MM.1S (cell line): ENCODE measurements at regions not wholly inside any gene's neighbourhood (a gene's known extent, or its start where the extent isn't known, plus 50 kb on each side); places are given as distances from the start of the nearest gene placed in this dataset.

Source experiments
- DNase-seq: peaks from one replicate; pipeline ENCODE4 v3.0.0-alpha.2; 2015
- H2AFZ ChIP-seq: fragments of 300-600 bp; sonication (generic); 2 replicates; pipeline ENCODE4 v1.6.0; 2016; ENCODE audit warnings: antibody characterized with exemption, low read length
- H3F3A ChIP-seq: fragments of 300-600 bp; sonication (generic); 2 replicates; pipeline ENCODE4 v1.6.1; 2016; ENCODE audit warnings: mild to moderate bottlenecking, antibody characterized with exemption, low read length, moderate library complexity, mixed read lengths; ENCODE audit not compliant: insufficient read depth
- H3K27ac ChIP-seq: fragments of 300-600 bp; sonication (generic); 2 replicates; pipeline ENCODE4 v1.5.1; 2016; ENCODE audit warnings: mild to moderate bottlenecking, low read length
- H3K27me3 ChIP-seq: fragments of 300-600 bp; sonication (generic); replicated peaks from 2 replicates; pipeline ENCODE4 v1.6.0; 2016; ENCODE audit warnings: low read length; ENCODE audit not compliant: insufficient read depth
- H3K36me3 ChIP-seq: fragments of 300-600 bp; sonication (generic); replicated peaks from 2 replicates; pipeline ENCODE4 v1.6.1; 2016; ENCODE audit warnings: mild to moderate bottlenecking, low read length, mixed read lengths; ENCODE audit not compliant: insufficient read depth
- H3K4me1 ChIP-seq: fragments of 300-600 bp; sonication (generic); 2 replicates; pipeline ENCODE4 v1.6.1; 2016; ENCODE audit warnings: low read length, mixed read lengths
- H3K4me2 ChIP-seq: fragments of 300-600 bp; sonication (generic); 2 replicates; pipeline ENCODE4 v1.6.0; 2016; ENCODE audit warnings: low read depth, low read length
- H3K4me3 ChIP-seq: fragments of 300-600 bp; sonication (generic); 2 replicates; pipeline ENCODE4 v1.5.1; 2016; ENCODE audit warnings: low read length, mixed read lengths
- H3K79me2 ChIP-seq: fragments of 300-600 bp; sonication (generic); 2 replicates; pipeline ENCODE4 v1.6.1; 2016; ENCODE audit warnings: mixed run types, low read length, mixed read lengths
- H3K9ac ChIP-seq: fragments of 300-600 bp; sonication (generic); 2 replicates; pipeline ENCODE4 v1.6.1; 2016; ENCODE audit warnings: low read length, mixed read lengths
- H3K9me2 ChIP-seq: fragments of 300-600 bp; sonication (generic); replicated peaks from 2 replicates; pipeline ENCODE4 v1.6.1; 2016; ENCODE audit warnings: mild to moderate bottlenecking, low read length, mixed read lengths; ENCODE audit not compliant: insufficient read depth
- H3K9me3 ChIP-seq: fragments of 300-600 bp; sonication (generic); replicated peaks from 2 replicates; pipeline ENCODE4 v1.6.1; 2016; ENCODE audit warnings: mild to moderate bottlenecking, low read length, mixed read lengths; ENCODE audit not compliant: insufficient read depth
- H4K20me1 ChIP-seq: fragments of 300-600 bp; sonication (generic); 2 replicates; pipeline ENCODE4 v1.6.1; 2016; ENCODE audit warnings: mild to moderate bottlenecking, low read length, moderate library complexity, mixed read lengths; ENCODE audit not compliant: insufficient read depth
- EZH2 ChIP-seq: fragments of 300-600 bp; sonication (generic); optimal IDR thresholded peaks from 2 replicates; pipeline ENCODE3; 2017; ENCODE audit warnings: low read depth, mild to moderate bottlenecking, antibody characterized with exemption, low read length, mixed read lengths
- EZH2phosphoT487 ChIP-seq: fragments of 300-600 bp; sonication (generic); IDR thresholded peaks from 2 replicates; pipeline ENCODE4 v1.6.1; 2018; ENCODE audit warnings: antibody characterized with exemption, low read length
- TF ChIP-seq, protein P1 (sequence below): fragments of 300-600 bp; sonication (generic); IDR thresholded peaks from 2 replicates; pipeline ENCODE4 v1.5.1; 2016; ENCODE audit warnings: antibody characterized with exemption, low read length, mixed read lengths

- H3K4me2 ChIP-seq, result no peak overlapping the region
- no peaks in the 10 kb centered on the region for H4K20me1 ChIP-seq
- no peaks in the 10 kb centered on the region for H3K79me2 ChIP-seq
- H3K36me3 ChIP-seq, result no peaks in the 10 kb centered on the region
- H3K4me1 ChIP-seq, result peaks cover 3% of the 10 kb centered on the region; the same call in 1 of the 2 replicates
- H3K9ac ChIP-seq, result no peak overlapping the region
- no peak overlapping the region for H3K4me3 ChIP-seq
- H3K9me3 ChIP-seq, result no peaks in the 10 kb centered on the region
- no peak for DNase-seq
- H3F3A ChIP-seq, result peaks cover 10% of the 10 kb centered on the region
- H2AFZ ChIP-seq, result no peak overlapping the region
- TF ChIP-seq, protein P1, sequence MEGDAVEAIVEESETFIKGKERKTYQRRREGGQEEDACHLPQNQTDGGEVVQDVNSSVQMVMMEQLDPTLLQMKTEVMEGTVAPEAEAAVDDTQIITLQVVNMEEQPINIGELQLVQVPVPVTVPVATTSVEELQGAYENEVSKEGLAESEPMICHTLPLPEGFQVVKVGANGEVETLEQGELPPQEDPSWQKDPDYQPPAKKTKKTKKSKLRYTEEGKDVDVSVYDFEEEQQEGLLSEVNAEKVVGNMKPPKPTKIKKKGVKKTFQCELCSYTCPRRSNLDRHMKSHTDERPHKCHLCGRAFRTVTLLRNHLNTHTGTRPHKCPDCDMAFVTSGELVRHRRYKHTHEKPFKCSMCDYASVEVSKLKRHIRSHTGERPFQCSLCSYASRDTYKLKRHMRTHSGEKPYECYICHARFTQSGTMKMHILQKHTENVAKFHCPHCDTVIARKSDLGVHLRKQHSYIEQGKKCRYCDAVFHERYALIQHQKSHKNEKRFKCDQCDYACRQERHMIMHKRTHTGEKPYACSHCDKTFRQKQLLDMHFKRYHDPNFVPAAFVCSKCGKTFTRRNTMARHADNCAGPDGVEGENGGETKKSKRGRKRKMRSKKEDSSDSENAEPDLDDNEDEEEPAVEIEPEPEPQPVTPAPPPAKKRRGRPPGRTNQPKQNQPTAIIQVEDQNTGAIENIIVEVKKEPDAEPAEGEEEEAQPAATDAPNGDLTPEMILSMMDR, result no peak
- TF ChIP-seq EZH2 (no peak), EZH2phosphoT487 (no peak)
- no peaks in the 10 kb centered on the region for H3K27me3 ChIP-seq
- H3K9me2 ChIP-seq, result no peaks in the 10 kb centered on the region
- H3K27ac ChIP-seq, result no peak overlapping the region
Observed at GRCh38 chr10:8128511-8128910, 74.0 kb downstream of the GATA3 start.

- H3K9ac ChIP-seq, result no peak overlapping the region
- H3K36me3 ChIP-seq, result no peaks in the 10 kb centered on the region
- H3K4me2 ChIP-seq, result no peak overlapping the region
- H3F3A ChIP-seq, result peaks cover 13% of the 10 kb centered on the region
- H2AFZ ChIP-seq, result no peak overlapping the region
- no peaks in the 10 kb centered on the region for H3K9me2 ChIP-seq
- no peak overlapping the region for H3K4me3 ChIP-seq
- no peak overlapping the region for H3K27ac ChIP-seq
- H3K79me2 ChIP-seq, result no peaks in the 10 kb centered on the region
- no peaks in the 10 kb centered on the region for H4K20me1 ChIP-seq
- TF ChIP-seq, protein P1, result no peak
- TF ChIP-seq EZH2phosphoT487 (no peak), EZH2 (no peak)
- H3K27me3 ChIP-seq, result no peaks in the 10 kb centered on the region
- no peak for DNase-seq
- peaks cover 6% of the 10 kb centered on the region; the same call in 1 of the 2 replicates for H3K4me1 ChIP-seq
- no peaks in the 10 kb centered on the region for H3K9me3 ChIP-seq
Observed at GRCh38 chr10:8129438-8129837, 75.0 kb downstream of the GATA3 start.

DNA sequence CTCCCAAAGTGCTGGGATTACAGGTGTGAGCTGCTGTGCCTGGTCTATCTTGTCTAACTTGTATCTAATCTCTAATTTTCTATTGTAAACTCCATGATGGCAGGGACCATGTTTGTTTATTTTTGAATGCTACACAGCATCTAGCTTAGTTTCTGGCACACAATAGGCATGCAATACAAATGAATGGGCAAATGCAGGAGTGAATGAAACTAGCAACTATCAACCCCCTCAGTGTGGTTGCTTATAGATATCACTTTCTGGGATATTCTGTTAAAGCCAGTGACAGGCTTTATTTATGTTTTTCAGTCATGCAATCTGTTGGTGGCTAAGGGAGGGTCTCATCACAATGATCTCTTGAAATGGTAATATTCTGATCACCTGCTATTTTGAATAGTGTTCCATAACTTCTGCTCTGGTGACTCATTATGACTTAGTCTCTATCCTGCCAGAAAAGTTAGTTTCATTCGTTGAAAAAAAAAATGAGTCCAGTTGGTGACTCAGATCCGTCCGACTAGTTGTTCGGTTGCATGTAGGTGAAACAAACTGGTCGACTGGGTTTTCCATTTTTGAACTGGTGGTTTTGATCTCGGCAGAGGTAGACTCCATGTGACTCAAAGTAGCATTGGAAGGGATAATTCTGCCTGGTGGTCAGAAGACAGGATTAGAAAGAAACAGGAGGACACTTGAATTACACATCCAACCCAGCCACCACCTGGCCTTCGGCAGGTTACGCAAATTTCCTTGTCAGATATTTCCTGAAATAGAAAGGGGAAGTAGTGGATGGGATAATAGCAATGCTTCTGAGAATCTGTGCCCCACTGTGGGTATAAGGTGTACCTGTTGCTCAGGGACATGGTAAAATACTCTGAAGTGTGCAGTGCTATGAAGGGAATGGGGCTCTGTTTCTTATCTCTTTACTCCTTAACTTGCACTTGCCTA is 76.8 kb downstream of the GATA3 start:
- H3K9me3 ChIP-seq, result no peaks in the 10 kb centered on the region
- H3K36me3 ChIP-seq, result no peaks in the 10 kb centered on the region
- DNase-seq, result peak; percentile 36
- H3K4me2 ChIP-seq, result peak overlapping the region; percentile 35; the same call in 1 of the 2 replicates
- H3K9me2 ChIP-seq, result no peaks in the 10 kb centered on the region
- H4K20me1 ChIP-seq, result no peaks in the 10 kb centered on the region
- no peaks in the 10 kb centered on the region for H3K79me2 ChIP-seq
- peak overlapping the region; percentile 61; the same call in 1 of the 2 replicates for H3K27ac ChIP-seq
- H3K9ac ChIP-seq, result peak overlapping the region; percentile 31; the same call in 1 of the 2 replicates
- H3K4me1 ChIP-seq, result peaks cover 6% of the 10 kb centered on the region; the same call in 1 of the 2 replicates
- no peak overlapping the region for H2AFZ ChIP-seq
- TF ChIP-seq, protein P1, result no peak
- TF ChIP-seq EZH2phosphoT487, result no peak
- TF ChIP-seq EZH2, result no peak
- no peak overlapping the region for H3K4me3 ChIP-seq
- H3K27me3 ChIP-seq, result no peaks in the 10 kb centered on the region
- H3F3A ChIP-seq, result peaks cover 13% of the 10 kb centered on the region
